ENCODE measurements at regions not wholly inside any gene's neighbourhood (a gene's known extent, or its start where the extent isn't known, plus 50 kb on each side); places are given as distances from the start of the nearest gene placed in this dataset.

DNA sequence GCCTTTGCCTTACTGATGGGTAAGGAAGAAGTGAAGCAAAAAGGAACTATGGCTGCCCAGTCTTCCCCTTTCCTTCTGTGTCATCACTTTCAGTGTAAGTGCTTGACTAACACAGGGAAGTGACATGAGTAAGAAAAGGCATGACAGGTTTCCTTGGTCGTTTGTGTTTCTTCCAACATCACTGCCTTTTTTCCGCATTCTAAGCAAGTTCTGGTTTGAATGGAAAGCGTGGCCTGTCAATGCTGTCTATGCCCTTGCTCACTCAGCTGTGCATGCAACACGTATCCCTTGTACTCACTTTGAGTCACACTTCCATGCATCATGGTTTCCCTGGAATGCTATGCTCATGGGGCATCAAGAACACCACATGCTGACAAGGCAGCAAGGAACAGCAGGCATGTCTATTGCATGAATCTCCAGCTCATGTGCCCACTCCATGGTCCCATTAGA is 111.8 kb downstream of the OAT start:
- no peak overlapping the region for H3K4me3 ChIP-seq (ENCODE audit: low read length)
- no peaks in the 10 kb centered on the region for H4K20me1 ChIP-seq (ENCODE audit: control insufficient read depth, insufficient read depth, low read depth, low read length)
- H3F3A ChIP-seq (ENCODE audit: control insufficient read depth, insufficient read depth) = no peaks in the 10 kb centered on the region
- H3K9me3 ChIP-seq (ENCODE audit: control insufficient read depth, insufficient read depth, low read length) = no peaks in the 10 kb centered on the region
- TF ChIP-seq EZH2phosphoT487 (IDR thresholded peaks at IDR 0.05; ENCODE audit: borderline replicate concordance, low read length) = no peak
- TF ChIP-seq, protein P1, sequence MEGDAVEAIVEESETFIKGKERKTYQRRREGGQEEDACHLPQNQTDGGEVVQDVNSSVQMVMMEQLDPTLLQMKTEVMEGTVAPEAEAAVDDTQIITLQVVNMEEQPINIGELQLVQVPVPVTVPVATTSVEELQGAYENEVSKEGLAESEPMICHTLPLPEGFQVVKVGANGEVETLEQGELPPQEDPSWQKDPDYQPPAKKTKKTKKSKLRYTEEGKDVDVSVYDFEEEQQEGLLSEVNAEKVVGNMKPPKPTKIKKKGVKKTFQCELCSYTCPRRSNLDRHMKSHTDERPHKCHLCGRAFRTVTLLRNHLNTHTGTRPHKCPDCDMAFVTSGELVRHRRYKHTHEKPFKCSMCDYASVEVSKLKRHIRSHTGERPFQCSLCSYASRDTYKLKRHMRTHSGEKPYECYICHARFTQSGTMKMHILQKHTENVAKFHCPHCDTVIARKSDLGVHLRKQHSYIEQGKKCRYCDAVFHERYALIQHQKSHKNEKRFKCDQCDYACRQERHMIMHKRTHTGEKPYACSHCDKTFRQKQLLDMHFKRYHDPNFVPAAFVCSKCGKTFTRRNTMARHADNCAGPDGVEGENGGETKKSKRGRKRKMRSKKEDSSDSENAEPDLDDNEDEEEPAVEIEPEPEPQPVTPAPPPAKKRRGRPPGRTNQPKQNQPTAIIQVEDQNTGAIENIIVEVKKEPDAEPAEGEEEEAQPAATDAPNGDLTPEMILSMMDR (IDR thresholded peaks at IDR 0.05; ENCODE audit: low read depth, low read length, poor library complexity, severe bottlenecking) = no peak
- H3K9me2 ChIP-seq (replicated peaks; ENCODE audit: control insufficient read depth, low read length) = no peaks in the 10 kb centered on the region
- H3K4me2 ChIP-seq (ENCODE audit: low read length) = no peak overlapping the region
- no peaks in the 10 kb centered on the region for H3K36me3 ChIP-seq (ENCODE audit: control insufficient read depth, low read length)
- H3K79me2 ChIP-seq (ENCODE audit: control insufficient read depth, low read length) = no peaks in the 10 kb centered on the region
- no peak overlapping the region for H3K27ac ChIP-seq (ENCODE audit: low read depth, low read length)
- no peaks in the 10 kb centered on the region for H3K27me3 ChIP-seq (ENCODE audit: control insufficient read depth, low read length)
- no peaks in the 10 kb centered on the region for H3K4me1 ChIP-seq (ENCODE audit: control insufficient read depth, low read length)

DNA sequence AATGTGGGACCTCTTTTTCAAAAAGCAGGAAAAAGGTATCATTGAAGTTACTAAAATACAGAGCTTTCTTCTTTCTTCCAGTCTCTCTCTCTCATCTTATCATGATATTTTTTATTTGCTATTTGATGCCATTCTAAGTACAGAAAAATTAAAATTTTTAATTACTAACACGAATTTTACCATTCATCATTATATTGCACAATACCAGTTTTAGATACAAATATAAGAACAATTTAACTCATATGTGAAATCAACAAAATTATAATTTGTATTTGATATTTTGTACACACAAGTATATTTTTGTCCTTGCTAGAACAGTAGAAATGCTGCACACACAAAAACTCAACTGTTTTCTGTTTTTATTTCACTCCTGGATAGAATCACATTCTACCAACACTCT is 112.2 kb downstream of the OAT start:
- H3K4me2 ChIP-seq (ENCODE audit: low read length) = no peak overlapping the region
- H3K9me3 ChIP-seq (ENCODE audit: control insufficient read depth, insufficient read depth, low read length) = no peaks in the 10 kb centered on the region
- no peaks in the 10 kb centered on the region for H3K27me3 ChIP-seq (ENCODE audit: control insufficient read depth, low read length)
- no peaks in the 10 kb centered on the region for H3K36me3 ChIP-seq (ENCODE audit: control insufficient read depth, low read length)
- no peak overlapping the region for H3K27ac ChIP-seq (ENCODE audit: low read depth, low read length)
- no peak overlapping the region for H3K4me3 ChIP-seq (ENCODE audit: low read length)
- H3K79me2 ChIP-seq (ENCODE audit: control insufficient read depth, low read length) = no peaks in the 10 kb centered on the region
- no peaks in the 10 kb centered on the region for H3K4me1 ChIP-seq (ENCODE audit: control insufficient read depth, low read length)
- H3F3A ChIP-seq (ENCODE audit: control insufficient read depth, insufficient read depth) = no peaks in the 10 kb centered on the region
- no peaks in the 10 kb centered on the region for H3K9me2 ChIP-seq (replicated peaks; ENCODE audit: control insufficient read depth, low read length)
- TF ChIP-seq, protein P1 (IDR thresholded peaks at IDR 0.05; ENCODE audit: low read depth, low read length, poor library complexity, severe bottlenecking) = no peak
- TF ChIP-seq EZH2phosphoT487 (IDR thresholded peaks at IDR 0.05; ENCODE audit: borderline replicate concordance, low read length) = no peak
- no peaks in the 10 kb centered on the region for H4K20me1 ChIP-seq (ENCODE audit: control insufficient read depth, insufficient read depth, low read depth, low read length)

DNA sequence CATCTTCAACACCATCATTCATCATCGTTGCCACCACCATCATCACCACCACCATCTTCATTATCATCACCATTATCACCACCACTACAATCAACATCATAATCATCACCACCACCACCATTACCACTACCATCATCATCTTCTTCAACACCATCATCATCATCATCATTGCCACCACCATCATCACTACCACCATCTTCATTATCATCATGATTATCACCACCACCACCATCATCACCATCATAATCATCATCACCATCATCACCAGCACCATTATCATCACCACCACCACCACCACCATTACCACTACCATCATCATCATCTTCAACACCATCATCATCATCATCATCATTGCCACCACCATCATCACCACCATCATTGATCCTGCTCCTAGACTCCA is 112.7 kb downstream of the OAT start:
- Histone ChIP-seq H3K4me2 (ENCODE audit: low read length) (no peak overlapping the region), H3K79me2 (ENCODE audit: control insufficient read depth, low read length) (no peaks in the 10 kb centered on the region), H3K4me3 (ENCODE audit: low read length) (no peak overlapping the region), H3K4me1 (ENCODE audit: control insufficient read depth, low read length) (no peaks in the 10 kb centered on the region), H3K9me2 (replicated peaks; ENCODE audit: control insufficient read depth, low read length) (no peaks in the 10 kb centered on the region), H3K9me3 (ENCODE audit: control insufficient read depth, insufficient read depth, low read length) (peaks cover 2% of the 10 kb centered on the region), H3F3A (ENCODE audit: control insufficient read depth, insufficient read depth) (no peaks in the 10 kb centered on the region), H3K27me3 (ENCODE audit: control insufficient read depth, low read length) (no peaks in the 10 kb centered on the region), H3K27ac (ENCODE audit: low read depth, low read length) (no peak overlapping the region), H3K36me3 (ENCODE audit: control insufficient read depth, low read length) (no peaks in the 10 kb centered on the region), H4K20me1 (ENCODE audit: control insufficient read depth, insufficient read depth, low read depth, low read length) (no peaks in the 10 kb centered on the region)
- TF ChIP-seq, protein P1 (IDR thresholded peaks at IDR 0.05; ENCODE audit: low read depth, low read length, poor library complexity, severe bottlenecking) = no peak
- no peak for TF ChIP-seq EZH2phosphoT487 (IDR thresholded peaks at IDR 0.05; ENCODE audit: borderline replicate concordance, low read length)

DNA sequence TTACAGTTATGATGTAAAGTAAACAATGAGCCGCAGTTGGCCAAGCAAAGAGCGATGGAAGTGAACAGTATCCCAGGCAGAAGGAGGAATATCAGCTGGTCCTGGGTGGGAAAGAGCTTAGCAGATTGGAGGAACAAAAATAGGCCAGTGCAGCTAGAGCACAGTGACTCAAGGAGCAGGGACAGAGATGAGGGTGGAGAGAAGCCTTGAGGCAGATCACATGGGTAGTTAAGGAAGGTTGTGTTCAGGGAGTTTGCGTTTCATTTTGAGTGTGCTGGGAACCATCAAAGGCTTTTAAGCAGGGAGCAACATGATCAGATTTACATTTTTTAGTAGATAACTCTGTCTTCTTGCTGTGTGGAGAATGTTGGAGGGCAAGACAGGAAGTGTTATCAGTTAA is 113.6 kb downstream of the OAT start:
- H3K79me2 ChIP-seq (ENCODE audit: control insufficient read depth, low read length) = no peaks in the 10 kb centered on the region
- H3K36me3 ChIP-seq (ENCODE audit: control insufficient read depth, low read length) = no peaks in the 10 kb centered on the region
- no peaks in the 10 kb centered on the region for H4K20me1 ChIP-seq (ENCODE audit: control insufficient read depth, insufficient read depth, low read depth, low read length)
- no peak overlapping the region for H3K4me3 ChIP-seq (ENCODE audit: low read length)
- no peaks in the 10 kb centered on the region for H3K4me1 ChIP-seq (ENCODE audit: control insufficient read depth, low read length)
- TF ChIP-seq EZH2phosphoT487 (IDR thresholded peaks at IDR 0.05; ENCODE audit: borderline replicate concordance, low read length) = no peak
- H3K9me2 ChIP-seq (replicated peaks; ENCODE audit: control insufficient read depth, low read length) = no peaks in the 10 kb centered on the region
- H3F3A ChIP-seq (ENCODE audit: control insufficient read depth, insufficient read depth) = no peaks in the 10 kb centered on the region
- H3K27me3 ChIP-seq (ENCODE audit: control insufficient read depth, low read length) = no peaks in the 10 kb centered on the region
- no peak overlapping the region for H3K27ac ChIP-seq (ENCODE audit: low read depth, low read length)
- no peak overlapping the region for H3K4me2 ChIP-seq (ENCODE audit: low read length)
- peaks cover 10% of the 10 kb centered on the region for H3K9me3 ChIP-seq (ENCODE audit: control insufficient read depth, insufficient read depth, low read length)
